ENCODE measurements at regions not wholly inside any gene's neighbourhood (a gene's known extent, or its start where the extent isn't known, plus 50 kb on each side); places are given as distances from the start of the nearest gene placed in this dataset.

DNA sequence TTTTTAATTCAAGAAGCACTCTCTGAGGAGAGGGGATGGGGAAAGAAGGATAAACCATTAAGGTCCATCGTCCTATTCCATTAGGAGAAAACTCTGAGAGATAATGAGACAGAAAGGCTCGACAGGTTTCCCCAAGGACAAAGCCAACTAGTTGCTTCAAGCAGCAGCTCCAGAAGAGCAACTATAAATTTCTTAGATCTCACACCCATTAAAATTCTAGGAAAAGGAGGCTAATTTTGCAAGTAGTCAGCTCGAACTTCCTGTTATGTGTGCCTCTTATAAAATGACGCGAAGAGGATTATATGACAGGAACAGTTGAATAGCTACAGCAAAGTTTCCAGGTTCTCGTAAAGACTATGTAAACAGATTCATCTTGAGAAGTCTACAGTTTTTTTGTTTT, 52.0 kb upstream of the ST8SIA6 start:
- H3K9me3 ChIP-seq (ENCODE audit: insufficient read depth, low read length), result no peaks in the 10 kb centered on the region
- H3K4me1 ChIP-seq (ENCODE audit: low read length), result peaks cover 36% of the 10 kb centered on the region
- no peak overlapping the region for H2AFZ ChIP-seq (ENCODE audit: low read depth, low read length)
- H4K20me1 ChIP-seq (ENCODE audit: insufficient read depth, low read length), result no peaks in the 10 kb centered on the region
- H3K4me2 ChIP-seq (ENCODE audit: low read length), result no peak overlapping the region
- no peak overlapping the region for H3K27ac ChIP-seq (ENCODE audit: low read length)
- H3K4me3 ChIP-seq (ENCODE audit: low read length), result no peak overlapping the region
- no peaks in the 10 kb centered on the region for H3K36me3 ChIP-seq (replicated peaks; ENCODE audit: low read depth, low read length)
- no peak for TF ChIP-seq EZH2phosphoT487 (IDR thresholded peaks at IDR 0.05; ENCODE audit: low read depth)
- TF ChIP-seq, protein P1, sequence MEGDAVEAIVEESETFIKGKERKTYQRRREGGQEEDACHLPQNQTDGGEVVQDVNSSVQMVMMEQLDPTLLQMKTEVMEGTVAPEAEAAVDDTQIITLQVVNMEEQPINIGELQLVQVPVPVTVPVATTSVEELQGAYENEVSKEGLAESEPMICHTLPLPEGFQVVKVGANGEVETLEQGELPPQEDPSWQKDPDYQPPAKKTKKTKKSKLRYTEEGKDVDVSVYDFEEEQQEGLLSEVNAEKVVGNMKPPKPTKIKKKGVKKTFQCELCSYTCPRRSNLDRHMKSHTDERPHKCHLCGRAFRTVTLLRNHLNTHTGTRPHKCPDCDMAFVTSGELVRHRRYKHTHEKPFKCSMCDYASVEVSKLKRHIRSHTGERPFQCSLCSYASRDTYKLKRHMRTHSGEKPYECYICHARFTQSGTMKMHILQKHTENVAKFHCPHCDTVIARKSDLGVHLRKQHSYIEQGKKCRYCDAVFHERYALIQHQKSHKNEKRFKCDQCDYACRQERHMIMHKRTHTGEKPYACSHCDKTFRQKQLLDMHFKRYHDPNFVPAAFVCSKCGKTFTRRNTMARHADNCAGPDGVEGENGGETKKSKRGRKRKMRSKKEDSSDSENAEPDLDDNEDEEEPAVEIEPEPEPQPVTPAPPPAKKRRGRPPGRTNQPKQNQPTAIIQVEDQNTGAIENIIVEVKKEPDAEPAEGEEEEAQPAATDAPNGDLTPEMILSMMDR (IDR thresholded peaks at IDR 0.05; ENCODE audit: low read depth, low read length), result no peak
- no peaks in the 10 kb centered on the region for H3K27me3 ChIP-seq (ENCODE audit: low read depth, low read length)
- no peaks in the 10 kb centered on the region for H3K79me2 ChIP-seq (ENCODE audit: low read length)
- H3K9ac ChIP-seq (ENCODE audit: low read length), result no peak overlapping the region

DNA sequence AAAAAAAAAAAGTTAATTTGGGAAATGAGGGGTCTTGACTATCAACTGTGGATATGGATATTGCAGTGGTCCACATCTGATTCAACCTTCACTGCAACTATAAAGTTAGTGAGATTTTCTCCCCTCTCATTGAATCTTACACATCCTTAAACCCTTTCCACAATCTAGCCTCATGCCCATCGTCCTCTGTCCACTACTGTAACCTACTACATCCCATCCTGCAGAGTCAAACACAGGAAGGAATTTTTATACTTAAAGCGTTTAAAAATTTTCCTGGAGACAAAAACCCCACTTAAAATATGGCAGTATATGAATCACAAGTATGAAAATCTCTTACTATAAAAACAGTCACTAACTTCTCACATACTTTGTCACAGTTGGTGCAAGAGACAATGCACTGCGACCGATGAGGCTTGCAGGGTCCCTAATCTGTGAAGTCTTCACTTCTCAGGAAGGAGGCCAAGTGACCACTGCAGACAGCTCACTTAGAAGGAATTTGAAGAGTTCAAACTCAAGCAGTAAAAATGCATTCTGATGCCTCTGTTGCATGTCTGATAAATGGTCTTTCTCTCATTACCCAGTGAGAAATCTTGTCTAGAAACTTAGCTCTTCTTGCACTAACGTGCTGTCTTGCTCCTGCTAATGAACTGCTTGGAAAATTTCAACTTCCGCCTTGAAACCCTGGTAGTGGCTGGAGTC, 50.3 kb upstream of the ST8SIA6 start:
- no peak overlapping the region for H3K27ac ChIP-seq (ENCODE audit: low read length)
- no peak overlapping the region for H2AFZ ChIP-seq (ENCODE audit: low read depth, low read length)
- no peak overlapping the region for H3K4me3 ChIP-seq (ENCODE audit: low read length)
- peaks cover 19% of the 10 kb centered on the region for H3K4me1 ChIP-seq (ENCODE audit: low read length)
- H3K4me2 ChIP-seq (ENCODE audit: low read length), result no peak overlapping the region
- H4K20me1 ChIP-seq (ENCODE audit: insufficient read depth, low read length), result no peaks in the 10 kb centered on the region
- no peaks in the 10 kb centered on the region for H3K36me3 ChIP-seq (replicated peaks; ENCODE audit: low read depth, low read length)
- H3K9ac ChIP-seq (ENCODE audit: low read length), result no peak overlapping the region
- no peaks in the 10 kb centered on the region for H3K27me3 ChIP-seq (ENCODE audit: low read depth, low read length)
- no peak for TF ChIP-seq EZH2phosphoT487 (IDR thresholded peaks at IDR 0.05; ENCODE audit: low read depth)
- TF ChIP-seq, protein P1 (IDR thresholded peaks at IDR 0.05; ENCODE audit: low read depth, low read length), result no peak
- no peaks in the 10 kb centered on the region for H3K79me2 ChIP-seq (ENCODE audit: low read length)
- H3K9me3 ChIP-seq (ENCODE audit: insufficient read depth, low read length), result no peaks in the 10 kb centered on the region

Measured in OCI-LY3 (cell line).